Ishikawa (cell line): ENCODE measurements at regions not wholly inside any gene's neighbourhood (a gene's known extent, or its start where the extent isn't known, plus 50 kb on each side); places are given as distances from the start of the nearest gene placed in this dataset.

ENCODE experiments used
- CEBPB ChIP-seq: IDR thresholded peaks from 2 replicates; pipeline ENCODE4 v1.6.1; 2012
- EGR1 ChIP-seq: IDR thresholded peaks from 2 replicates; pipeline ENCODE4 v1.6.1; 2012
- EP300 ChIP-seq: IDR thresholded peaks from 2 replicates; pipeline ENCODE4 v1.6.1; 2012; ENCODE audit warnings: borderline replicate concordance
- FOXM1 ChIP-seq: IDR thresholded peaks from 2 replicates; pipeline ENCODE4 v1.6.1; 2012; ENCODE audit warnings: low read depth, borderline replicate concordance
- TAF1 ChIP-seq: IDR thresholded peaks from 2 replicates; pipeline ENCODE4 v1.6.1; 2012; ENCODE audit warnings: low read depth, mild to moderate bottlenecking
- TEAD4 ChIP-seq: IDR thresholded peaks from 2 replicates; pipeline ENCODE4 v1.6.1; 2012
- USF1 ChIP-seq: IDR thresholded peaks from 2 replicates; pipeline ENCODE4 v1.6.1; 2012
- YY1 ChIP-seq: IDR thresholded peaks from 2 replicates; pipeline ENCODE4 v1.6.1; 2012; ENCODE audit warnings: low read depth
- TF ChIP-seq, protein P1 (sequence below): IDR thresholded peaks from 2 replicates; pipeline ENCODE4 v1.6.1; 2012; ENCODE audit warnings: low read depth, mild to moderate bottlenecking
- TF ChIP-seq, protein P2 (sequence below): IDR thresholded peaks from 2 replicates; pipeline ENCODE4 v1.6.1; 2012

GRCh38 chr6:8336406-8337057 is 98.8 kb downstream of the SLC35B3 start:
- TF ChIP-seq TAF1: no peak
- no peak for TF ChIP-seq CEBPB
- no peak for TF ChIP-seq FOXM1
- no peak for TF ChIP-seq YY1
- TF ChIP-seq EP300: no peak
- TF ChIP-seq TEAD4: no peak
- TF ChIP-seq, protein P1, sequence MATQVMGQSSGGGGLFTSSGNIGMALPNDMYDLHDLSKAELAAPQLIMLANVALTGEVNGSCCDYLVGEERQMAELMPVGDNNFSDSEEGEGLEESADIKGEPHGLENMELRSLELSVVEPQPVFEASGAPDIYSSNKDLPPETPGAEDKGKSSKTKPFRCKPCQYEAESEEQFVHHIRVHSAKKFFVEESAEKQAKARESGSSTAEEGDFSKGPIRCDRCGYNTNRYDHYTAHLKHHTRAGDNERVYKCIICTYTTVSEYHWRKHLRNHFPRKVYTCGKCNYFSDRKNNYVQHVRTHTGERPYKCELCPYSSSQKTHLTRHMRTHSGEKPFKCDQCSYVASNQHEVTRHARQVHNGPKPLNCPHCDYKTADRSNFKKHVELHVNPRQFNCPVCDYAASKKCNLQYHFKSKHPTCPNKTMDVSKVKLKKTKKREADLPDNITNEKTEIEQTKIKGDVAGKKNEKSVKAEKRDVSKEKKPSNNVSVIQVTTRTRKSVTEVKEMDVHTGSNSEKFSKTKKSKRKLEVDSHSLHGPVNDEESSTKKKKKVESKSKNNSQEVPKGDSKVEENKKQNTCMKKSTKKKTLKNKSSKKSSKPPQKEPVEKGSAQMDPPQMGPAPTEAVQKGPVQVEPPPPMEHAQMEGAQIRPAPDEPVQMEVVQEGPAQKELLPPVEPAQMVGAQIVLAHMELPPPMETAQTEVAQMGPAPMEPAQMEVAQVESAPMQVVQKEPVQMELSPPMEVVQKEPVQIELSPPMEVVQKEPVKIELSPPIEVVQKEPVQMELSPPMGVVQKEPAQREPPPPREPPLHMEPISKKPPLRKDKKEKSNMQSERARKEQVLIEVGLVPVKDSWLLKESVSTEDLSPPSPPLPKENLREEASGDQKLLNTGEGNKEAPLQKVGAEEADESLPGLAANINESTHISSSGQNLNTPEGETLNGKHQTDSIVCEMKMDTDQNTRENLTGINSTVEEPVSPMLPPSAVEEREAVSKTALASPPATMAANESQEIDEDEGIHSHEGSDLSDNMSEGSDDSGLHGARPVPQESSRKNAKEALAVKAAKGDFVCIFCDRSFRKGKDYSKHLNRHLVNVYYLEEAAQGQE: no peak
- no peak for TF ChIP-seq USF1
- TF ChIP-seq EGR1: no peak
- TF ChIP-seq, protein P2, sequence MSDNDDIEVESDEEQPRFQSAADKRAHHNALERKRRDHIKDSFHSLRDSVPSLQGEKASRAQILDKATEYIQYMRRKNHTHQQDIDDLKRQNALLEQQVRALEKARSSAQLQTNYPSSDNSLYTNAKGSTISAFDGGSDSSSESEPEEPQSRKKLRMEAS: no peak
